Astrocyte (in vitro differentiated cells and primary cell): ENCODE measurements at regions not wholly inside any gene's neighbourhood (a gene's known extent, or its start where the extent isn't known, plus 50 kb on each side); places are given as distances from the start of the nearest gene placed in this dataset.

ENCODE experiments used
- CTCF ChIP-seq: IDR thresholded peaks from 2 replicates; pipeline ENCODE4 v1.5.1; 2011; ENCODE audit warnings: low read depth, mild to moderate bottlenecking, inconsistent platforms, low read length, moderate library complexity; ENCODE audit not compliant: insufficient read depth
- EZH2 ChIP-seq: IDR thresholded peaks from 2 replicates; pipeline ENCODE4 v1.6.1; 2012; ENCODE audit warnings: mild to moderate bottlenecking, low read length, inconsistent platforms; ENCODE audit not compliant: insufficient read depth

- TF ChIP-seq CTCF (no peak), EZH2 (no peak)
Observed at GRCh38 chr2:237170020-237170419, 84.3 kb downstream of the COPS8 start.
